ENCODE measurements at regions not wholly inside any gene's neighbourhood (a gene's known extent, or its start where the extent isn't known, plus 50 kb on each side); places are given as distances from the start of the nearest gene placed in this dataset.

DNA sequence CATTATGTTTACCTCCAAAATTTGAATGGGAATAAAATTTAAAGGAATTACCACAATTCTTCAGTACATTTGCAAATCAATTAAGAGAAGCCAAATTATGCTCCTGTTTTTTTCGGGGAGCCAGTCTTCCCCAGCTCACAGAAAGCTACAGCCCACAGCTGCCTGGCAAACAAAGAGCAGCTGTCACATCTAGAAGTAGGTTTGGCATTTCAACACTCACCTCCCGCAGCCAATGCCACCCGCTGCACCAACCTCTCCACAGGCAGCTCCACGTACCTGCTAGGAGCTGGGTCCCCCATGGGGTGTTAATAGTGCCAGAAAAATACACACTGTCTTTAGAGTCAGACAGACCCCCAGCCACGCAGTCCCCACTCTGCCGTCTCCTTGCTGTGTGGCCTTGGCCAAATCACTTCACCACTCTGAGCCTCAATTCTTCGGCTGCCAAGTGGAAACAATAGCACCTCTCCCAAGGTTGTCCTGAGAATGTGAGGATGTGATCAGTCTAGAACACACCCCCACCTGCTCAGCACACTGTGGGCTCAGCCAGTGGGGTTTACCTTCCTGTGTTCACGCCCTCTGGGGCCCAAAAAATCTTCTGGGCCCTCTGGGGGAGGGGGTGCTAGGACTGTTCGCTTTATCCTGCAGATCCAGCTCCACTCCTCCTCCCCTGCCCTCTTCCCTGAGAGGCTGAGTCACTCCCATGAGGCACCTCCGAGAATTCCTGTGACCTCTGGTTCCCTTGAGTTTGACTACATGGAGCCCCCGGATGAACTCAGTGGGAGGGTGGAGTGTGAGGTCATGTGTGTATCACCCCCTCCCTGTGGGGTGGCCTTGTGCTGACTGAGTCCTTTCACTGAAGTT is 204.3 kb upstream of the GRIK3 start:
- Histone ChIP-seq H3K4me3 (ENCODE audit: insufficient read length, low read depth) (no peak overlapping the region), H3K27me3 (ENCODE audit: insufficient read depth, insufficient read length) (peaks cover 9% of the 10 kb centered on the region), H3K36me3 (ENCODE audit: insufficient read depth, insufficient read length, low read length) (no peaks in the 10 kb centered on the region), H3K9me3 (ENCODE audit: insufficient read depth, low read length) (no peaks in the 10 kb centered on the region), H3K9ac (ENCODE audit: insufficient read length, low read depth) (no peak overlapping the region), H3K4me1 (ENCODE audit: insufficient read depth, insufficient read length) (peaks cover 39% of the 10 kb centered on the region)
- no peak for TF ChIP-seq YY1 (IDR thresholded peaks at IDR 0.05; ENCODE audit: insufficient read depth, insufficient read length)
- DNase-seq (ENCODE audit: low read depth, low spot score): peak; percentile 42

GRCh38 chr1:37239225-37239740 is 205.0 kb upstream of the GRIK3 start:
- no peak overlapping the region for H3K4me3 ChIP-seq (ENCODE audit: insufficient read length, low read depth)
- TF ChIP-seq ZNF274 (IDR thresholded peaks at IDR 0.05; ENCODE audit: low read depth, low read length): no peak
- TF ChIP-seq YY1 (IDR thresholded peaks at IDR 0.05; ENCODE audit: insufficient read depth, insufficient read length): no peak
- TF ChIP-seq SUZ12 (IDR thresholded peaks at IDR 0.05; ENCODE audit: extremely low read depth, insufficient read depth, insufficient read length): no peak
- H3K9ac ChIP-seq (ENCODE audit: insufficient read length, low read depth): no peak overlapping the region
- no peak for DNase-seq (ENCODE audit: low read depth, low spot score)
- peaks cover 12% of the 10 kb centered on the region for H3K27me3 ChIP-seq (ENCODE audit: insufficient read depth, insufficient read length)
- peaks cover 45% of the 10 kb centered on the region for H3K4me1 ChIP-seq (ENCODE audit: insufficient read depth, insufficient read length)
- H3K36me3 ChIP-seq (ENCODE audit: insufficient read depth, insufficient read length, low read length): no peaks in the 10 kb centered on the region
- no peaks in the 10 kb centered on the region for H3K9me3 ChIP-seq (ENCODE audit: insufficient read depth, low read length)

DNA sequence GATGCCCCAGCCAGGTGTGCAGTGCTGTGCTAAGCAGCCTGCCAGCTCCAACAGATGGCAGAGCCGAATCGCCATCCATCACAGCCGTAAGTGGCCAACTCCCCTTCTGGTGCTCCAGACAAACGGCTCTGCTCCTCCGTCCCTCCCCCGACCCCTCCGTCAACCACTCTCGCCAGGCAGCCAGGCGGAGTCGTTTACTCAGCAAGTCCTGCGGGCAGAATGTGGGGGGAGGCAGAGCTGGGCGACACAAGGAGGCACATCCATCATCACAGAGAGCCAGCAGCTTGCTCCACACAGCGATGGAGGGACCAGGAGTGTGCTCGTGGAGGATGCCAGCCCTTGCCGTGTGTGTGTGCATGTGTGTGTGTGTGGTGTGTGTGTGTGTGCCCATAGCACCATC is 206.6 kb upstream of the GRIK3 start:
- H3K27me3 ChIP-seq (ENCODE audit: insufficient read depth, insufficient read length): peaks cover 16% of the 10 kb centered on the region
- no peaks in the 10 kb centered on the region for H3K9me3 ChIP-seq (ENCODE audit: insufficient read depth, low read length)
- H3K4me3 ChIP-seq (ENCODE audit: insufficient read length, low read depth): no peak overlapping the region
- no peak for DNase-seq (ENCODE audit: low read depth, low spot score)
- H3K4me1 ChIP-seq (ENCODE audit: insufficient read depth, insufficient read length): peaks cover 43% of the 10 kb centered on the region
- no peak overlapping the region for H3K9ac ChIP-seq (ENCODE audit: insufficient read length, low read depth)
- H3K36me3 ChIP-seq (ENCODE audit: insufficient read depth, insufficient read length, low read length): no peaks in the 10 kb centered on the region
- TF ChIP-seq ZNF274 (IDR thresholded peaks at IDR 0.05; ENCODE audit: low read depth, low read length) (no peak), SUZ12 (IDR thresholded peaks at IDR 0.05; ENCODE audit: extremely low read depth, insufficient read depth, insufficient read length) (no peak), YY1 (IDR thresholded peaks at IDR 0.05; ENCODE audit: insufficient read depth, insufficient read length) (no peak)

DNA sequence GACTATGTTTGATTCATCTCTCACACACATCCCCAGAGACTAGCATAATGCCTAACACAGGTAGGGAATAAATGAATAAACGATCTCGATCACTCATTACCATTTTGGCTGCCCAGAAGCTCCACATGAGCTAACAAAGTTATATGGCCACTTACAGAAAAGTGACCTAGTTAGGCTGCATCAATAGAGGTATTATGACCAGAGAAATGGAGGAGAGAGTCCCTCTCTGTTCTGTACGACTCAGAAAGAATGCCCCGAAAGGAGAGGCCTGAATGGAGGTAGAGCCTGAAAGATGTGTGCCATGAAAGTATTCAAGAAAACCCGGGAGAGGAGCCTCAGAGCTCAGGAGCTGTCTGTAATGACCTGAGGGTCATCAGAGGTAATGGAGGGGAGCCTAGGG is 208.2 kb upstream of the GRIK3 start:
- H3K4me3 ChIP-seq (ENCODE audit: insufficient read length, low read depth): no peak overlapping the region
- no peak for DNase-seq (ENCODE audit: low read depth, low spot score)
- no peaks in the 10 kb centered on the region for H3K36me3 ChIP-seq (ENCODE audit: insufficient read depth, insufficient read length, low read length)
- H3K9ac ChIP-seq (ENCODE audit: insufficient read length, low read depth): no peak overlapping the region
- H3K9me3 ChIP-seq (ENCODE audit: insufficient read depth, low read length): no peaks in the 10 kb centered on the region
- peaks cover 43% of the 10 kb centered on the region for H3K4me1 ChIP-seq (ENCODE audit: insufficient read depth, insufficient read length)
- no peak for TF ChIP-seq YY1 (IDR thresholded peaks at IDR 0.05; ENCODE audit: insufficient read depth, insufficient read length)
- TF ChIP-seq SUZ12 (IDR thresholded peaks at IDR 0.05; ENCODE audit: extremely low read depth, insufficient read depth, insufficient read length): no peak
- TF ChIP-seq ZNF274 (IDR thresholded peaks at IDR 0.05; ENCODE audit: low read depth, low read length): no peak
- peaks cover 16% of the 10 kb centered on the region for H3K27me3 ChIP-seq (ENCODE audit: insufficient read depth, insufficient read length)

DNA sequence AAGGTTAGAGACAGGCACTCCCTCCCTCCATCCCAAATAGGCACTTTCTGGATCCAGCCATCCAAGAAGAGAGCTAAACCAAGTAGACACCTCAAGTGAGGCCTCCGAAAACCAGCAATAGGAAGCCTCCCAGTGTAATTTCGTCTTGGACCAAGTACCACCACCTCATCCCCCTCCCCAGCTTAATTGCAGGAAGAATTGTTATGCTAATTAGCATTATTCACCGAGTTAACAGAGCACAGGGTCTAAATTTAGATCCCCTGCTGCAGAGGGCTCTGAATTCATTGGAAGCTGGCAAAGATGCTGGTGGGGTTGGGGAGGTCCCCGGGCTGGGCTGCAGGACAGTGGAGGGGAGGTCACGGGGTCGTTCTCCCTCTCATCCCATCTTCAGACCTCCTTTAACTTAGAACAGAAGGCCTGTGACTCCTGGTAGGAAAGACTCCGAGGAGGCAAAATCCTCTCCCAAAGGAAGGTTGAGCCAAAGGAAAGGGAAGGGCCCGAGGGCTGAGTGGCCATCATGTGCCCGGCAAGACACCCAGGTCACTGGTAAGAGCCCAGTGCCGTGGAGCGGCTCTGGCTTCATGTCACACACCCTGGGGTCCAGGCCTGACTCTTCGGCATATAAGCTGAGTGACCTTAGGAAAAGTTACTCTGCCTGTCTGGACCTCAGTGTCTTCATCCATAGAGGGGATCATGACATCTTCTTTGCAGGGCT is 209.2 kb upstream of the GRIK3 start:
- peak; percentile 57 for DNase-seq (ENCODE audit: low read depth, low spot score)
- Histone ChIP-seq H3K36me3 (ENCODE audit: insufficient read depth, insufficient read length, low read length) (no peaks in the 10 kb centered on the region), H3K27me3 (ENCODE audit: insufficient read depth, insufficient read length) (peaks cover 16% of the 10 kb centered on the region), H3K9me3 (ENCODE audit: insufficient read depth, low read length) (no peaks in the 10 kb centered on the region), H3K4me1 (ENCODE audit: insufficient read depth, insufficient read length) (peaks cover 41% of the 10 kb centered on the region), H3K4me3 (ENCODE audit: insufficient read length, low read depth) (no peak overlapping the region), H3K9ac (ENCODE audit: insufficient read length, low read depth) (no peak overlapping the region)
- no peak for TF ChIP-seq YY1 (IDR thresholded peaks at IDR 0.05; ENCODE audit: insufficient read depth, insufficient read length)
- TF ChIP-seq SUZ12 (IDR thresholded peaks at IDR 0.05; ENCODE audit: extremely low read depth, insufficient read depth, insufficient read length): no peak
- no peak for TF ChIP-seq ZNF274 (IDR thresholded peaks at IDR 0.05; ENCODE audit: low read depth, low read length)

GRCh38 chr1:37244083-37244480 is 209.8 kb upstream of the GRIK3 start:
- DNase-seq (ENCODE audit: low read depth, low spot score): no peak
- Histone ChIP-seq H3K27me3 (ENCODE audit: insufficient read depth, insufficient read length) (peaks cover 16% of the 10 kb centered on the region), H3K36me3 (ENCODE audit: insufficient read depth, insufficient read length, low read length) (no peaks in the 10 kb centered on the region), H3K9ac (ENCODE audit: insufficient read length, low read depth) (no peak overlapping the region), H3K4me3 (ENCODE audit: insufficient read length, low read depth) (no peak overlapping the region), H3K4me1 (ENCODE audit: insufficient read depth, insufficient read length) (peaks cover 37% of the 10 kb centered on the region), H3K9me3 (ENCODE audit: insufficient read depth, low read length) (no peaks in the 10 kb centered on the region)
- TF ChIP-seq ZNF274 (IDR thresholded peaks at IDR 0.05; ENCODE audit: low read depth, low read length): no peak
- no peak for TF ChIP-seq YY1 (IDR thresholded peaks at IDR 0.05; ENCODE audit: insufficient read depth, insufficient read length)
- TF ChIP-seq SUZ12 (IDR thresholded peaks at IDR 0.05; ENCODE audit: extremely low read depth, insufficient read depth, insufficient read length): no peak

- H3K36me3 ChIP-seq (ENCODE audit: insufficient read depth, insufficient read length, low read length): no peaks in the 10 kb centered on the region
- peaks cover 34% of the 10 kb centered on the region for H3K4me1 ChIP-seq (ENCODE audit: insufficient read depth, insufficient read length)
- no peak overlapping the region for H3K4me3 ChIP-seq (ENCODE audit: insufficient read length, low read depth)
- peaks cover 16% of the 10 kb centered on the region for H3K27me3 ChIP-seq (ENCODE audit: insufficient read depth, insufficient read length)
- no peak for DNase-seq (ENCODE audit: low read depth, low spot score)
- no peaks in the 10 kb centered on the region for H3K9me3 ChIP-seq (ENCODE audit: insufficient read depth, low read length)
- TF ChIP-seq SUZ12 (IDR thresholded peaks at IDR 0.05; ENCODE audit: extremely low read depth, insufficient read depth, insufficient read length) (no peak), YY1 (IDR thresholded peaks at IDR 0.05; ENCODE audit: insufficient read depth, insufficient read length) (no peak), ZNF274 (IDR thresholded peaks at IDR 0.05; ENCODE audit: low read depth, low read length) (no peak)
- H3K9ac ChIP-seq (ENCODE audit: insufficient read length, low read depth): no peak overlapping the region
These were observed 210.5 kb upstream of the GRIK3 start for GRCh38 chr1:37244815-37245214.
